ENCODE measurements at regions not wholly inside any gene's neighbourhood (a gene's known extent, or its start where the extent isn't known, plus 50 kb on each side); places are given as distances from the start of the nearest gene placed in this dataset.
"Not testable (repeated sequence)": the region's sequence is repeated elsewhere in the genome, so short reads cannot be mapped to it uniquely, and the experiment has no call there.

- H3K9me3 ChIP-seq (replicated peaks; ENCODE audit: control insufficient read depth, insufficient read depth, low read depth, low read length); H2AFZ ChIP-seq (ENCODE audit: low read depth, low read length); H3K4me3 ChIP-seq; H3K4me1 ChIP-seq (replicated peaks in 1 of 2; ENCODE audit: control insufficient read depth in 2 of 2, insufficient read depth in 2 of 2, low read length in 2 of 2); FAIRE-seq; BruUV-seq (replicated peaks); H3K4me2 ChIP-seq (ENCODE audit: insufficient read depth, low read length); H3K9me1 ChIP-seq (ENCODE audit: control insufficient read depth, insufficient read depth, low read length); in situ Hi-C loops (cut with MboI); H3K79me2 ChIP-seq (ENCODE audit: control insufficient read depth, insufficient read depth, low read length); ATAC-seq; H3K36me3 ChIP-seq (ENCODE audit: control insufficient read depth, insufficient read depth, low read length); H3K27me3 ChIP-seq (ENCODE audit: control insufficient read depth in 2 of 2, insufficient read depth in 2 of 2, low read length in 2 of 2); intact Hi-C loops (cut with micrococcal nuclease); H3K27ac ChIP-seq (ENCODE audit: extremely low read depth, low read depth, low read length); H4K20me1 ChIP-seq (replicated peaks; ENCODE audit: control insufficient read depth, insufficient read depth, low read length); CTCF ChIA-PET (ENCODE audit: low intra/inter-chr PET ratio); H3K9ac ChIP-seq (ENCODE audit: insufficient read depth in 1 of 2, low read depth in 2 of 2, low read length in 2 of 2); TF ChIP-seq NR2C1 (IDR thresholded peaks at IDR 0.05); NR2C2 (CRISPR knock-in tag; IDR thresholded peaks at IDR 0.05); TEAD4 (CRISPR knock-in tag; IDR thresholded peaks at IDR 0.05; ENCODE audit: borderline replicate concordance); FOXM1 (CRISPR knock-in tag; IDR thresholded peaks at IDR 0.05; ENCODE audit: low read depth): not testable (repeated sequence)
- TF ChIP-seq SMARCE1 (IDR thresholded peaks at IDR 0.05) (peak; percentile 30; the same call in 1 of the 2 replicates), NR2C1 (tag; IDR thresholded peaks at IDR 0.05) (0 out of 2 replicates have a peak, but pooled peaks have one; percentile 21), NR2C2 (tag; IDR thresholded peaks at IDR 0.05) (peak; percentile 25; the same call in 1 of the 2 replicates), TEAD4 (IDR thresholded peaks at IDR 0.05; ENCODE audit: low read length) (peak; percentile 35; the same call in 1 of the 2 replicates), EP300 (IDR thresholded peaks at IDR 0.05; ENCODE audit: low read length) (0 out of 2 replicates have a peak, but pooled peaks have one; percentile 26), ARID1B (IDR thresholded peaks at IDR 0.05) (peak; percentile 65), ATF7 (IDR thresholded peaks at IDR 0.05) (0 out of 2 replicates have a peak, but pooled peaks have one; percentile 14), CBFA2T2 (conservative IDR thresholded peaks at IDR 0.05) (peak; percentile 43; the same call in 1 of the 2 replicates), FOXM1 (IDR thresholded peaks at IDR 0.05; ENCODE audit: low read depth) (0 out of 2 replicates have a peak, but pooled peaks have one; percentile 19), TAL1 (IDR thresholded peaks at IDR 0.05) (peak; percentile 57), TRIM24 (IDR thresholded peaks at IDR 0.05) (peak in 1 of 2 experiments; percentile 48; a peak in 1 of 4 replicates), SMAD4 (CRISPR knock-in tag; conservative IDR thresholded peaks at IDR 0.05) (peak; percentile 57), CBFA2T3 (IDR thresholded peaks at IDR 0.05) (peak; percentile 67)
- 0% methylated on average over 4 of the region's 4 CpGs for WGBS (ENCODE audit: insufficient coverage, low coverage, missing lambda C conversion rate)
- DNase-seq (ENCODE audit: extremely low read depth in 1 of 4, low spot score in 3 of 4) = peak in 1 of 4 experiments; percentile 23
- POLR2A ChIA-PET = interaction anchor here (0.6 kb wide), 1 partner anchor 180 kb away, joined by 3 read pairs; no protein-coding TSS in a partner anchor
These were observed 75.0 kb upstream of the WAC start for GRCh38 chr10:28457873-28458272.
